Natural killer cell (primary cell): ENCODE measurements at regions not wholly inside any gene's neighbourhood (a gene's known extent, or its start where the extent isn't known, plus 50 kb on each side); places are given as distances from the start of the nearest gene placed in this dataset.

ENCODE experiments used
- ATAC-seq, 3 donors: fragments of 150-1000 bp in 2 of 3; fragments of 200-7000 bp in 1 of 3; cut with Tn5 transposase; 1 replicate in 1 of 3; 2 replicates in 2 of 3; pipeline ENCODE4 v1.10.0; 2021; ENCODE audit warnings: mild to moderate bottlenecking in 2 of 3, moderate library complexity in 2 of 3
- DNase-seq, 2 donors: peaks; one replicate each; pipeline versions ENCODE4 v3.0.0 to v3.0.0-alpha.2; 2013 to 2021; ENCODE audit warnings: mixed read lengths in 1 of 2
- H3K27ac ChIP-seq: one replicate; pipeline ENCODE4 v1.5.1; 2013; ENCODE audit warnings: mild to moderate bottlenecking, low read length
- H3K27me3 ChIP-seq: one replicate; pipeline ENCODE4 v1.6.1; 2013; ENCODE audit warnings: low read length; ENCODE audit not compliant: control insufficient read depth, insufficient read depth
- H3K36me3 ChIP-seq: one replicate; pipeline ENCODE4 v1.6.1; 2013; ENCODE audit warnings: low read length; ENCODE audit not compliant: control insufficient read depth, insufficient read depth
- H3K4me1 ChIP-seq: one replicate; pipeline ENCODE4 v1.6.1; 2013; ENCODE audit warnings: low read length; ENCODE audit not compliant: control insufficient read depth, insufficient read depth
- H3K4me3 ChIP-seq: one replicate; pipeline ENCODE4 v1.5.1; 2013; ENCODE audit warnings: low read length
- H3K9me3 ChIP-seq: one replicate; pipeline ENCODE4 v1.6.1; 2013; ENCODE audit warnings: low read length; ENCODE audit not compliant: control insufficient read depth, insufficient read depth
- H3K27ac Mint-ChIP-seq, 2 donors: one replicate each; pipeline ENCODE4 v1.8.0; 2022; ENCODE audit warnings: mild to moderate bottlenecking in 2 of 2, mixed read lengths in 2 of 2, moderate library complexity in 1 of 2
- H3K27me3 Mint-ChIP-seq, 2 donors: one replicate each; pipeline ENCODE4 v1.8.0; 2022; ENCODE audit warnings: low read depth in 2 of 2, mixed read lengths in 2 of 2
- H3K36me3 Mint-ChIP-seq: one replicate; pipeline ENCODE4 v1.8.0; 2022; ENCODE audit warnings: mixed read lengths
- H3K4me1 Mint-ChIP-seq, 2 donors: one replicate each; pipeline ENCODE4 v1.8.0; 2022; ENCODE audit warnings: mixed read lengths in 2 of 2
- H3K4me3 Mint-ChIP-seq: one replicate; pipeline ENCODE4 v1.8.0; 2022; ENCODE audit warnings: mild to moderate bottlenecking, moderate library complexity, mixed read lengths
- H3K9me3 Mint-ChIP-seq, 2 donors: one replicate each; pipeline ENCODE4 v1.8.0; 2022; ENCODE audit warnings: mixed read lengths in 2 of 2
- WGBS: methylation state at CpG from one replicate; pipeline ENCODE4 v1.1.7; 2013; ENCODE audit warnings: missing lambda C conversion rate; ENCODE audit not compliant: insufficient coverage; 5-methylcytosine and 5-hydroxymethylcytosine counted together
- intact Hi-C: fragments of 100-400 bp; cut with micrococcal nuclease; formaldehyde crosslinking; loops from one replicate; pipeline ENCODE4 v1.14.2; 2022
- TF ChIP-seq, protein P1 (sequence below): fragments of 200-600 bp; IDR thresholded peaks from one replicate; pipeline ENCODE4 v1.8.0; 2022; ENCODE audit warnings: antibody characterized with exemption

DNA sequence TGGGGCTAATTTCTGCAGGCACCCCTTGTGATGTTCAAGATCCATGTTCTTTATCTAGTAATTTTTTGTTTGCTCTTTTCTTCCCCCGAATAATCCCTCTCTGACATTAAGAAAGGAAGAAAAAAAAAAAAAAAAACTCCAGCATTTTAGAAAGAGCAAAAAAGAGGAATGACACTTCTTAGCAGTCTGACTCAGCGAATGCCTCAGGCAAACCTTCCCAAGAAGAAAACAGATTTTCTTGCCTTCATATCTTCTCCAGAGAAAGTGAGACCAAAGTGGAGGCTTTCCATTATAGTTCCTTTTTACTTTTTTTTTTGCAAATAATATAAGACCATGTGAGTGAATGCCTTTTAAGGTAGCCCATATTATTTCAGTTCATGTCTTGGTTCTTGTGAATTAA, 479.0 kb upstream of the SYT1 start:
- ATAC-seq: no peak
- H3K9me3 Mint-ChIP-seq: peaks cover 12 to 19% of the 10 kb centered on the region in 2 donors
- 75% methylated on average over 1 of the region's 2 CpGs for WGBS
- no peaks in the 10 kb centered on the region for H3K4me1 Mint-ChIP-seq
- no peak overlapping the region for H3K27ac Mint-ChIP-seq
- TF ChIP-seq, protein P1, sequence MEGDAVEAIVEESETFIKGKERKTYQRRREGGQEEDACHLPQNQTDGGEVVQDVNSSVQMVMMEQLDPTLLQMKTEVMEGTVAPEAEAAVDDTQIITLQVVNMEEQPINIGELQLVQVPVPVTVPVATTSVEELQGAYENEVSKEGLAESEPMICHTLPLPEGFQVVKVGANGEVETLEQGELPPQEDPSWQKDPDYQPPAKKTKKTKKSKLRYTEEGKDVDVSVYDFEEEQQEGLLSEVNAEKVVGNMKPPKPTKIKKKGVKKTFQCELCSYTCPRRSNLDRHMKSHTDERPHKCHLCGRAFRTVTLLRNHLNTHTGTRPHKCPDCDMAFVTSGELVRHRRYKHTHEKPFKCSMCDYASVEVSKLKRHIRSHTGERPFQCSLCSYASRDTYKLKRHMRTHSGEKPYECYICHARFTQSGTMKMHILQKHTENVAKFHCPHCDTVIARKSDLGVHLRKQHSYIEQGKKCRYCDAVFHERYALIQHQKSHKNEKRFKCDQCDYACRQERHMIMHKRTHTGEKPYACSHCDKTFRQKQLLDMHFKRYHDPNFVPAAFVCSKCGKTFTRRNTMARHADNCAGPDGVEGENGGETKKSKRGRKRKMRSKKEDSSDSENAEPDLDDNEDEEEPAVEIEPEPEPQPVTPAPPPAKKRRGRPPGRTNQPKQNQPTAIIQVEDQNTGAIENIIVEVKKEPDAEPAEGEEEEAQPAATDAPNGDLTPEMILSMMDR: no peak
- Histone ChIP-seq H3K27me3 (no peaks in the 10 kb centered on the region), H3K4me1 (no peaks in the 10 kb centered on the region), H3K36me3 (no peaks in the 10 kb centered on the region), H3K27ac (no peak overlapping the region), H3K4me3 (no peak overlapping the region), H3K9me3 (no peaks in the 10 kb centered on the region)
- H3K4me3 Mint-ChIP-seq: no peak overlapping the region
- intact Hi-C loops: no loop called here
- H3K36me3 Mint-ChIP-seq: no peaks in the 10 kb centered on the region
- no peak for DNase-seq
- no peaks in the 10 kb centered on the region for H3K27me3 Mint-ChIP-seq

DNA sequence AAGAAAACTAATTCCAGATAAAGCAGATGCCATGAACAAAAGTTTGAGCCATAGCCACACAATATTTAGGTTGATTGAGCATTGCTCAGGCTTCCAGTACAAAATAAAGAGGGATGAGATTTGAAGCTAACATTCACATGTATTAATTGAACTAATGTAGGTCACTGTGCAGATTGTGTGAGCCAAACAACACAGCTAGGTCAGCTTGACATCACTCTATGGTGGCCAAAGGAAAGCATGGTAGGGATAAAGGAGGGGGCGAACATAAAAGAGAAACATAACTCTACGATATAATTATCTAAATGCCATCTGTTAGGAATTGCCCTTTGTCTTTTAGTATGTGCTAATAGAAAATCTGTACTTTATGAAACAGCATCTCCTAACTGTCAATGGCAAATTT, 477.7 kb upstream of the SYT1 start:
- TF ChIP-seq, protein P1: no peak
- DNase-seq (no peak), ATAC-seq (no peak)
- no peaks in the 10 kb centered on the region for H3K36me3 Mint-ChIP-seq
- H3K27me3 ChIP-seq: no peaks in the 10 kb centered on the region
- no peaks in the 10 kb centered on the region for H3K9me3 ChIP-seq
- no peak overlapping the region for H3K4me3 ChIP-seq
- H3K4me3 Mint-ChIP-seq: no peak overlapping the region
- no peaks in the 10 kb centered on the region for H3K27me3 Mint-ChIP-seq
- no peak overlapping the region for H3K27ac Mint-ChIP-seq
- no peaks in the 10 kb centered on the region for H3K36me3 ChIP-seq
- H3K4me1 ChIP-seq: no peaks in the 10 kb centered on the region
- WGBS: no CpG with 5 or more reads among the region's 2 CpGs
- H3K4me1 Mint-ChIP-seq: no peaks in the 10 kb centered on the region
- H3K27ac ChIP-seq: no peak overlapping the region
- intact Hi-C loops: no loop called here
- peaks cover 12 to 22% of the 10 kb centered on the region in 2 donors for H3K9me3 Mint-ChIP-seq

DNA sequence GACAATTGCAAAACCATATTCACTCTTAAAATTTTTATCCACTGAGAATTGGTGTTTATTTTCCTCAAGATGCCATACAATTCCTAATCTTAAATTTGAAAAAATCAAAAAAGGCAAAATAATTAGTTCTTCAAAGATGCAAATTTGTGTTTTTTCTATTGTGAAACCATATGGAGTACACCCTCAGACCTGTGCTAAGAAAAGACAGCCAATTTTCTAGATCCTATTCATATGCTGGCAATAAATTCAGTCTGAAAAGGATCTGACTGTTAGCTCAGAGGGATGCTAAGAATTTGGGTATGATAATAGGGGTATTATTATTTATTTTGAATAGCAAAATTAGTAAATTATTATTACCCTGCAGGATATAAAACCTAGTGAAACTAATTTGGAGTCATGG, 476.9 kb upstream of the SYT1 start:
- Mint-ChIP-seq H3K9me3 (peaks cover 11 to 22% of the 10 kb centered on the region in 2 donors), H3K27me3 (no peaks in the 10 kb centered on the region), H3K4me3 (no peak overlapping the region), H3K27ac (no peak overlapping the region), H3K4me1 (no peaks in the 10 kb centered on the region), H3K36me3 (no peaks in the 10 kb centered on the region)
- Histone ChIP-seq H3K27me3 (no peaks in the 10 kb centered on the region), H3K27ac (no peak overlapping the region), H3K4me3 (no peak overlapping the region), H3K9me3 (no peaks in the 10 kb centered on the region), H3K4me1 (no peaks in the 10 kb centered on the region), H3K36me3 (no peaks in the 10 kb centered on the region)
- intact Hi-C loops: no loop called here
- no peak for DNase-seq
- TF ChIP-seq, protein P1: no peak
- no peak for ATAC-seq

DNA sequence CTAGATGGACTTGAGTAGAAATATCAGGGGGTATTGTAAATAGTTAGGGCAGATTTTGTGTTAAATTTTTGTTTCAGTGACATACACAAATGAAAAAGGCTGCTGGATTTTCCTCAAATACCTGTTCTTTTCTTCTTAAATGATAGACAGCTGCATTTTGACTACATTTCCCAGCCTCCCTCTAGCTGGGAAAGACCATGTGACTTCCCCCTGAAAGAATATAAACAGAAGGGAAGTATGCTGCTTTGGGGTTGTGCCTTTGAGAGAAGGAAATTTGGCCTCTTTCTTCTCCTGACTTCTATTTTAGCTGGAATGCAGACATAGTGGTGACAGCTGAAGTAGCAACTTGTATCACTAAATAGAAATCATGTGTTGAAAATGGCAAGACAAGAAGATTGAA, 476.1 kb upstream of the SYT1 start:
- Mint-ChIP-seq H3K27ac (no peak overlapping the region), H3K4me1 (no peaks in the 10 kb centered on the region), H3K27me3 (no peaks in the 10 kb centered on the region), H3K4me3 (no peak overlapping the region), H3K9me3 (peaks cover 6 to 20% of the 10 kb centered on the region in 2 donors), H3K36me3 (no peaks in the 10 kb centered on the region)
- TF ChIP-seq, protein P1: no peak
- H3K36me3 ChIP-seq: no peaks in the 10 kb centered on the region
- H3K4me3 ChIP-seq: no peak overlapping the region
- ATAC-seq (no peak), DNase-seq (no peak)
- no peaks in the 10 kb centered on the region for H3K27me3 ChIP-seq
- H3K4me1 ChIP-seq: no peaks in the 10 kb centered on the region
- no peaks in the 10 kb centered on the region for H3K9me3 ChIP-seq
- H3K27ac ChIP-seq: no peak overlapping the region
- intact Hi-C loops: no loop called here
